Neural progenitor cell (in vitro differentiated cells): ENCODE measurements at regions not wholly inside any gene's neighbourhood (a gene's known extent, or its start where the extent isn't known, plus 50 kb on each side); places are given as distances from the start of the nearest gene placed in this dataset.

Source experiments
- EZH2 ChIP-seq: fragments of 200-600 bp; sonication (generic); IDR thresholded peaks from 2 replicates; pipeline ENCODE4 v1.6.1; 2017; ENCODE audit warnings: antibody characterized with exemption, mild to moderate bottlenecking, moderate library complexity
- TF ChIP-seq, protein P1 (sequence below): fragments of 200-600 bp; sonication (generic); IDR thresholded peaks from 2 replicates; pipeline ENCODE4 v1.5.1; 2017; ENCODE audit warnings: antibody characterized with exemption, mild to moderate bottlenecking

DNA sequence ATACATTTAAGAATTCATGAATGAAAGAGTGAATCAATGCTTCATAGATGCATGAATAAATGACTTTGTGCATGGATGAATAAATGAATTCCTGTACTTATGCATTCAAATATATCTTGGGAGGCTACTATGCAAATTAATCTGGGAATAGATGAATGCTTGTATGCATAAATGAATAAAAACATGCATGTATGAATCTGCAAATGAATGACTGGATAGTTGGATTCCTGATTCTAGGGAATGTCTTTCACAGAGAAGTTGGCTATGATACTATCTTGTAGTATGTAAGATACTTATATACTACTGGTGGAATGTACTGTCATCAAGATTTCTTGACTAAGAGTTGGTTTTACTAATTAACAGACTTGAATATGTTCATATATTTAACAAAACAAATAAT, 75.3 kb upstream of the ASTN2 start:
- TF ChIP-seq EZH2 = no peak
- TF ChIP-seq, protein P1, sequence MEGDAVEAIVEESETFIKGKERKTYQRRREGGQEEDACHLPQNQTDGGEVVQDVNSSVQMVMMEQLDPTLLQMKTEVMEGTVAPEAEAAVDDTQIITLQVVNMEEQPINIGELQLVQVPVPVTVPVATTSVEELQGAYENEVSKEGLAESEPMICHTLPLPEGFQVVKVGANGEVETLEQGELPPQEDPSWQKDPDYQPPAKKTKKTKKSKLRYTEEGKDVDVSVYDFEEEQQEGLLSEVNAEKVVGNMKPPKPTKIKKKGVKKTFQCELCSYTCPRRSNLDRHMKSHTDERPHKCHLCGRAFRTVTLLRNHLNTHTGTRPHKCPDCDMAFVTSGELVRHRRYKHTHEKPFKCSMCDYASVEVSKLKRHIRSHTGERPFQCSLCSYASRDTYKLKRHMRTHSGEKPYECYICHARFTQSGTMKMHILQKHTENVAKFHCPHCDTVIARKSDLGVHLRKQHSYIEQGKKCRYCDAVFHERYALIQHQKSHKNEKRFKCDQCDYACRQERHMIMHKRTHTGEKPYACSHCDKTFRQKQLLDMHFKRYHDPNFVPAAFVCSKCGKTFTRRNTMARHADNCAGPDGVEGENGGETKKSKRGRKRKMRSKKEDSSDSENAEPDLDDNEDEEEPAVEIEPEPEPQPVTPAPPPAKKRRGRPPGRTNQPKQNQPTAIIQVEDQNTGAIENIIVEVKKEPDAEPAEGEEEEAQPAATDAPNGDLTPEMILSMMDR = no peak
